Effector memory CD4-positive, alpha-beta T cell (primary cell): ENCODE measurements at regions not wholly inside any gene's neighbourhood (a gene's known extent, or its start where the extent isn't known, plus 50 kb on each side); places are given as distances from the start of the nearest gene placed in this dataset.
A peak's percentile ranks its signal among the peaks of the same experiment; 100 is the strongest.

Source experiments
- DNase-seq, 3 donors: peaks; one replicate each; pipeline ENCODE4 v3.0.0-alpha.2; 2020
- H3K27ac ChIP-seq: 2 replicates; pipeline ENCODE4 v1.7.0; 2013; ENCODE audit warnings: mild to moderate bottlenecking, low read length, moderate library complexity; ENCODE audit not compliant: insufficient read depth, poor library complexity, severe bottlenecking
- H3K27me3 ChIP-seq: replicated peaks from 2 replicates; pipeline ENCODE4 v1.7.0; 2013; ENCODE audit warnings: mild to moderate bottlenecking, low read length; ENCODE audit not compliant: insufficient read depth, control insufficient read depth, poor library complexity, severe bottlenecking
- H3K36me3 ChIP-seq: 2 replicates; pipeline ENCODE4 v1.7.0; 2013; ENCODE audit warnings: mild to moderate bottlenecking, low read length, moderate library complexity; ENCODE audit not compliant: control insufficient read depth, insufficient read depth
- H3K4me1 ChIP-seq: 2 replicates; pipeline ENCODE4 v1.7.0; 2013; ENCODE audit warnings: low read length, mild to moderate bottlenecking; ENCODE audit not compliant: control insufficient read depth, insufficient read depth, poor library complexity, severe bottlenecking
- H3K4me3 ChIP-seq: 2 replicates; pipeline ENCODE4 v1.7.0; 2013; ENCODE audit warnings: low read length, low read depth, mild to moderate bottlenecking; ENCODE audit not compliant: insufficient read depth, poor library complexity, severe bottlenecking
- H3K9me3 ChIP-seq: 2 replicates; pipeline ENCODE4 v1.7.0; 2013; ENCODE audit warnings: mild to moderate bottlenecking, low read length, moderate library complexity; ENCODE audit not compliant: control insufficient read depth

DNA sequence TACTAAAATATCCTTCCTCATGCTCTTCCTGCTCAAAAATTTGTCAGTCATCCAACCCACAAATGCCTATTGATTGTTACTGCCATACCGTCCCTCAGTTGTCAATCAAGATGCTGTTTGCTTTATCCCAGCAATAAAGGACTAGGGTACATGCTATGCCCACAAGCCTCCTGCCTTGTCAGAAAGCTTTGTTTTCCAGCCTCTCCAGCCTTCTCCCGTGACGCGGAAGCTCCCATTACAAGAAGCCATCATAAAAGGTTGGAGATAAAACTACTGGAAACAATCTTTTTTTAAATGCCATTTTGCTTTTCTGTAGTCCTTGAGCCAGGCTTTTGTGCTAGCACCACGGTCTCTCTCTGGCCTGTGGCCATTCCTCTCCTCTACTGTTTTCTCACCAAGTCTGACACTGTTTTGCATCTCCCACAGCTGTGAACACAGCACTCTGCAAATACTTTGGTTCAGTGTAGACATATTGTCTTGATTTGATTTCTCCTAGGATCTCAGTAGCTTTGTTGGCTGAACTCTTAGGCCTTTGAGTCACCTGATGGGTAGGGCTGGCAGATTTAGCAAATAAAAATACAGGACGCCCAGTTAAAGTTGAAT, 495.7 kb upstream of the JARID2 start:
- Histone ChIP-seq H3K27me3 (no peaks in the 10 kb centered on the region), H3K9me3 (no peaks in the 10 kb centered on the region), H3K27ac (no peak overlapping the region), H3K4me3 (no peak overlapping the region), H3K4me1 (no peaks in the 10 kb centered on the region), H3K36me3 (no peaks in the 10 kb centered on the region)
- DNase-seq = no peak

DNA sequence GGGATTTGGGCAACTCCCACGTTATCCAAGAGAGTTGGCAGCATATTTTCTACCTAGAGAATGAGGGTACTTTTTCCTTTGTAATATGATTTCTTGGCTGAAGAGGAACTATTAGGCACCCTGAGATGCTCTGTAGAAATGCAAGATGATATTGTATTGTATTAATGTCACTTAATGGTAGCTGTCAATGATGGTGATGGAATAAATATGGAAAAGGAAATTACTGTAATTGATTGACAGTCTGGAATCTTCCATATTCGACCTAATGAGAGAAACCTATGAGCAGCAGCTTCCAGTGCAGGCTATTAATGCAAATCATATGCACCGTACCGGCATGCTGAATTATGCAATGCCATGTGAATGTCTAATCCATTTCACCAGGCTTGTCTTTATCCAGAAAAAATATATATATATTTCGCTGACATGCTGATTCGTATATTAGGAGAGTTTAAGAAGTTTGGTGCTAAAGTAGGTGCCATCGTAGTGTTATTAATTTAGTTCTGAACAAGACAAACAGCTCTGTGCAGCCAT, 494.2 kb upstream of the JARID2 start:
- Histone ChIP-seq H3K4me3 (no peak overlapping the region), H3K27ac (no peak overlapping the region), H3K36me3 (no peaks in the 10 kb centered on the region), H3K4me1 (no peaks in the 10 kb centered on the region), H3K9me3 (no peaks in the 10 kb centered on the region), H3K27me3 (no peaks in the 10 kb centered on the region)
- DNase-seq = no peak

- no peaks in the 10 kb centered on the region for H3K4me1 ChIP-seq
- peak overlapping the region; percentile 43 for H3K27ac ChIP-seq
- H3K36me3 ChIP-seq = no peaks in the 10 kb centered on the region
- DNase-seq = peak; percentile 23 to 41 (median 24)
- H3K9me3 ChIP-seq = no peaks in the 10 kb centered on the region
- no peaks in the 10 kb centered on the region for H3K27me3 ChIP-seq
- H3K4me3 ChIP-seq = peak overlapping the region; percentile 6
Observed at GRCh38 chr6:14754751-14755513, 490.9 kb upstream of the JARID2 start.

DNA sequence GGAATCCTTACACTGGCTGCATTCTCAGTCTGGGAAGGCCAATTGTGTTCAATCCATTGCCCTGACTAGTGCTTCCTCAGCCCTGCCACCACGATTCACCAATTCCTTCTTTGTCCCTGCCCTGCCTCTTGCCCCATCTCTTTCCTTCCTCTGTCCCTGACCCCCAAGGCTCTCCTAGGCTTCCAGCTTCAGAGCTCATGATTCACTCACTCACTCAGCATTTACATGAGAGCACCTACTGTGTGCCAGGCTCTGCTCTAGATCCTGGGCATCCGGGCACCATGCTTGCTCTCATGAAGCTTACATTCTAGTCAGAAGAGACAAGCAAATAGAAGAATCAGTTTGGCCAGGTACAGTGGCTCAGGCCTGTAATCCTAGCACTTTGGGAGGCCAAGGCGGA, 489.5 kb upstream of the JARID2 start:
- H3K4me3 ChIP-seq = no peak overlapping the region
- H3K27me3 ChIP-seq = no peaks in the 10 kb centered on the region
- no peaks in the 10 kb centered on the region for H3K9me3 ChIP-seq
- no peak for DNase-seq
- H3K4me1 ChIP-seq = no peaks in the 10 kb centered on the region
- H3K36me3 ChIP-seq = no peaks in the 10 kb centered on the region
- H3K27ac ChIP-seq = no peak overlapping the region

GRCh38 chr6:14757014-14757413, 488.9 kb upstream of the JARID2 start:
- H3K27ac ChIP-seq = no peak overlapping the region
- no peaks in the 10 kb centered on the region for H3K4me1 ChIP-seq
- DNase-seq = no peak
- H3K36me3 ChIP-seq = no peaks in the 10 kb centered on the region
- no peaks in the 10 kb centered on the region for H3K27me3 ChIP-seq
- no peaks in the 10 kb centered on the region for H3K9me3 ChIP-seq
- H3K4me3 ChIP-seq = no peak overlapping the region

DNA sequence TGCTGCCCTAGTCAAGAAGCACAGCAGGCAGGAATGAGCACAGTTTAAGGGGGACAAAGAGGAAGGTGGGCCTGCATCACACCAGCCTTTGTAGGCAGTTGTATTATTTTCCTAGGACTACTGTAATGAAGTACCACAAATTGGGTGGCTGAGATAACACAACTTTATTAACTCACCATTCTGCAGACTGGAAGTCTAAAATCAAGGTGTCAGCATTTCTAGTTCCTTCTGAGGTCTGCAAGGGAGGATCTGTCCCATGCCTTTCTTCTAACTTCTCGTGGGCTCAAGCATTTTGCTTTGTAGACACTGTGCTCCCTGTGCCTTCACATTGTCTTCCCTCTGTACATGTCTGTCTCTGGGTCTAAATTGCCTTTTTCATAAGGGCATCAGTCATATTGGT, 488.5 kb upstream of the JARID2 start:
- no peak for DNase-seq
- Histone ChIP-seq H3K36me3 (no peaks in the 10 kb centered on the region), H3K27me3 (no peaks in the 10 kb centered on the region), H3K4me3 (no peak overlapping the region), H3K9me3 (no peaks in the 10 kb centered on the region), H3K27ac (no peak overlapping the region), H3K4me1 (no peaks in the 10 kb centered on the region)

GRCh38 chr6:14758421-14759081, 487.3 kb upstream of the JARID2 start:
- DNase-seq = no peak

DNA sequence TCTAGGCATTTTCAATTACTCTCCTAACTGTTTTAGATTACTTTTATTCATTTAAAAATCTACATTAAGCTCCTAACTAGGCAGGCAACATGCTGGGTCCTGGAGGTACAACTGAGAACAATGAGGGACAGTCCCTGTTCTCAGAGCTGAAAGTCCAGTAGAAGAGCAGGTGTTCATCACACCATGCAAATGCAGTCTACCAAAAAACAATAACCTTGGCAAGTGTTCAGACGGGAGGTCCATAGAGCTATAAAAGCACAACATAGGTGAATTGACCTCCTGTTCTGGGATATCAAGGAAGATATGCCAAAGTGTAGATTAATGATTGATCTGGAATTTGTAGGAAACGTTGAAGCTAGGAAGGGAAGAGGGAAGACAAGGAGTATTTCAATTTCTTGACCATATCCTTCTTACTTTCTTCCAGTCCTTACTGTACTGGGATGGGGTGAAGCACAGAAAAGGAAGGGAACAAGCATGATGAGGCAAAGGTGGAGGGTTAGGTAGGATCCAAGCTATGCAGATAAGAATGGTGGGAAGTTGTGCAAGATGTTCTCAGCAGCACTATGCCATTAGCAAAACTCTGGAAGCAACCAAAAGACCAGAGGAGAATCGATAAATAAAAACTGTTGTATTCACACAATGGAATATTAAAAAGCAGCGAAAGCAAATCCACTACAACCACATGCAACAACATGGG, 485.7 kb upstream of the JARID2 start:
- Histone ChIP-seq H3K9me3 (no peaks in the 10 kb centered on the region), H3K27me3 (no peaks in the 10 kb centered on the region), H3K4me3 (no peak overlapping the region), H3K36me3 (no peaks in the 10 kb centered on the region), H3K27ac (no peak overlapping the region), H3K4me1 (no peaks in the 10 kb centered on the region)
- no peak for DNase-seq

More at GRCh38 chr6:14758421-14759081, 487.3 kb upstream of the JARID2 start:
- Histone ChIP-seq H3K4me3 (no peak overlapping the region), H3K9me3 (no peaks in the 10 kb centered on the region), H3K36me3 (no peaks in the 10 kb centered on the region), H3K4me1 (no peaks in the 10 kb centered on the region), H3K27ac (no peak overlapping the region), H3K27me3 (no peaks in the 10 kb centered on the region)

- no peak for DNase-seq
- no peaks in the 10 kb centered on the region for H3K4me1 ChIP-seq
- H3K9me3 ChIP-seq = no peaks in the 10 kb centered on the region
- H3K27ac ChIP-seq = no peak overlapping the region
- no peaks in the 10 kb centered on the region for H3K36me3 ChIP-seq
- no peaks in the 10 kb centered on the region for H3K27me3 ChIP-seq
- H3K4me3 ChIP-seq = no peak overlapping the region
Observed at GRCh38 chr6:14762077-14762476, 483.8 kb upstream of the JARID2 start.
